Eye (tissue), 1 donor: ENCODE measurements at regions not wholly inside any gene's neighbourhood (a gene's known extent, or its start where the extent isn't known, plus 50 kb on each side); places are given as distances from the start of the nearest gene placed in this dataset.
A peak's percentile ranks its signal among the peaks of the same experiment; 100 is the strongest.
"Not testable (repeated sequence)": the region's sequence is repeated elsewhere in the genome, so short reads cannot be mapped to it uniquely, and the experiment has no call there.

Experiments
- DNase-seq: peaks from one replicate; pipeline ENCODE4 v3.0.0-alpha.2; 2015

DNA sequence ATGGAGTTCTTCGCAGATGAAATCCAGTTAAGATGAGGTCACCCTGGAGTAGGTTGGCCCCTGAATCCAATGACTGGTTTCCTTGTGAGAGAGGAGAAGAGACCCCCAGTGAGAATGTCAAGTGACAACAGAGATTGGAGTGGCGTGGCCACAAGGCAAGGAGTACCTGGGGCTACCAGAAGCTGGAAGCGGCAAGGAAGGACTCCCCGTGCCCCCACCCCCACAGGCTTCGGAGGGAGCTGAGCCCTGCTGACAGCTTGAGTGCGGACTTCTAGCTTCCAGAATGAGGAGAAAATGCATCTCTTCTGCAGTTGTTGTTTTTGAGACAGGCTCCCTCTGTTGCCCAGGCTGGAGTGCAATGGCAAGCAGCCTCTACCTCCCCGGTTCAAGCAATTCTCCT is 78.0 kb upstream of the HPCAL1 start:
- DNase-seq = no peak

DNA sequence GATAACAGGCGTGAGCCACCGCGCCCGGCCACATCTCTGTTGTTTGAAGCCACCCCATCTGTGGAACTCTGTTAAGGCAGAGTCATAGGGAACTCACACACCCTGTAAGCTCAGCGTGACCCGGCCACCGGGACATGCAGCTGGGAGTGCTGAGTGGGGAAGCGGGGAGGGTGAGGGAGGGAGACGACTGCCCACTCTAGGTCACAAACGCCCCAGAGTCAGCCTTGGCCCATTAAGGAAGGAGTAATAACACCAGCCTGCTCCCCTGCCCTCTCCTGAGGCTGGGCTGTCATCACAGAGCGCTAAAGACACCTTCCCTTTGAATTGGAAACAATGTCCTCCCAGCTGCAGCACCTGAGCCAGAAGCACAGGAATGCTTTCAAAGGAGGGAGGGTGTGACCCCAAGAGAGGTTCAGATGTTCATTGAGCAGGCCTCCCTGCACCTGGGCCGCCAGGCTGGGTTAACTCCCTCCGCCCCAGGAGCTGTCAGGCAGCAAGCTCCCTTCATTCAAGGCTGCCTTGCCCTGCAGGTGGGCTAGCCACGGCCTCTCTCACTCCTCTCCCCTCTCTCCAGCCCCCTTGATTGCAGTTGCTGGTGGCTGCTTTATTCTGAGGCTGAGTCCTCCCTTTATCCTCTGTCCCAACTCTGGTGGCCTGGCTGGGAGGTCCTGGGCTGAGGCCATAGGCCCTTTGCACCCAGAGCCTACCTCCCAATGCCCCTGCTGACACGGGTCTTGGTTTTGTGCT is 77.2 kb upstream of the HPCAL1 start:
- DNase-seq = peak; percentile 60

DNA sequence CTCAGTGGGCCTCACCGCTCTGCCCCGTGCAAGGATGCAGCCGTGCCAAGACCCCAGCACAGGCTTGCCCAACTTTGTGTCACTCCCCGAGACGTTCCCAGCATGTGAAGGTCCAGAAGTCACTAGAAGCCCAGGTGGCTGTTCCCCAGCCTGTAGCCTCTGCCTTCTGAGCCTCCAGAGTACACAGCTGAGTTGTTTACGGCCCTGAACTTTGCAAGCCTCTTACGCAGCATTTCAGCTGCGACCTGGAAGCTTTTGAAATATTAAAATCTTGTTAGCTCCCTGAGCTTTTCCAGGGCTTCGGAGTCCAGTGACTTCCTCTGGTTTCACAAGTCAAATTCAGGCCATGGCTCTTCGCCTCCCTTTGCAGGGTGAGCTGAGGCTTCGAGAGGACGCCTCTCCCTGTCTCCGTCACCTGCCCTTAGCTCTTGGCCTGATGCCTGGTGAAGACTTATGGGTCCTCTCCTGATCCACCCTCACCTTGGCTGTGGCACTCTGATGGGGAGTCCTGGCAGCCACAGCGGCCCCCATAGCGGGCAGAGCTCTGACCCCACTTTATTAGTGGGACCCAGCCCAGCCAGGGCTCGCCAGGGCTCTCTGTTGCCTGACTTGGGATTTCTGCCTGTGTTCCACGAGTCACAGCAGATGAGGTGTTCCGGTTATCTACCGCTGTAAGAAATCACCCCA is 76.5 kb upstream of the HPCAL1 start:
- DNase-seq = no peak

DNA sequence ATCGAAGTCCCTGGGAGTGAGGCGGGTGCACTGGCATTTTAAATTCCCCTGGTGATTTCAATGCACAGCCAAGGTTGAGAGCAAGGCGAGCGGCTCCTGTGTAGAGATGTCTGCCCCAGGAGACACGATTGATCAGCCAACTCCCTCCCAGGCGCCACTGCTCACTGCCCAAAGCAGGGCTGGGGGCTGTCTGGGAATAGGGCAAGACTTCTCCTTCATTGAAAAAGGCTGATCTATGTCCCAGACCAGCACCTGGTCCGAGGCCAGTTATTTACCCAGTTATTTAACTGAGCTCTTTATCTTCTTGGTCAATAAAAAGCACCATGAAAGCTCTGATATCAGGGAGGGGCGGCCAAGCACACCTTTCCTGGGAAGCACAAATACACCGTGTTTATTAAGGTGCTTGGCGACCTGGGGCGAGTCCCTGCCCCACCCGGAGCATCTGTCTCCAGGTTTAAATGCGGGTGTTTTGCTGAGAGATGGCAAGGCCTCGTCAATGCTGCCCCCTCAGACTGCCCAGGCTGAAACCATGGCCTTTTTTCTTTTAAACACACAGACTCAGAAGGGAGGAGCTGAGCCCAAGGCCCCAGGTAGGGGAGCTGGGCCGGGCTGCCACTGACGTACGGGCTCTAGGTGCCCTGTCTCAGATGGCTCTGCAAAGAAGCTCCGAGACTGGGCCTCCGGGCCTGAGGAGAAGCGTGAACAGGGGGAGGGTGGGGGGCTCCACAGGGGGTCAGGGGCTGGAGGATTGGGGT is 73.9 kb upstream of the HPCAL1 start:
- no peak for DNase-seq

DNA sequence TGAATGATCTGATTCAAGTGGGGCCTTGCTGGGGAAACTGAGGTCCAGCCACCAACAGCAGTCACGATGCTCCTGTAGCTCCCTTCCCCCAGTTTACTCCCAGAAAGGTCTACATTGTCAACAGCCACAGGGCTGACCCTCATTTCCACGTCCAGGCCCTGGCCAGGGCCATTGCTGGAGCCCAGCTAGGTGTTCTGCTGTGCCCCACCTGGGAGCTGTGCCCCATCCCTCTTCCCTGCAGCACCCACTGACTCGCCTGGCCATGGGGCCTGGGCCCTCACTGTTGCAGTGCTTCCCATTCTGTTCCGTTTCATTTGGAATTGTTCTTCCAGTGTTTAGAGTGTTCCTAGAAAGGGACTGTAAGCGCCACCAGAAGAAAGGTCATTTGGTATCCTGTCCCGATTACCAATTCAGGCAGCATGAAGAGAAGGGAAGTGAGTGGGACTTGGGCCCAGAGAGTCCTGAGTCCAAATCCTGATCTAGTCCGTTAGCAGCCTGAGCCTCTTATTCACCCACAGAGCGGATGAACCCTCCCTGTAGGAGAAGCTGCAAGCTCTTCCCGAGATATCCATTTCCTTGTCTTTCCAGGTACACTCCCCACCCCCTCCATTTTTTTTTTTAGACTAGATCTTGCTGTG is 73.1 kb upstream of the HPCAL1 start:
- DNase-seq = no peak

DNA sequence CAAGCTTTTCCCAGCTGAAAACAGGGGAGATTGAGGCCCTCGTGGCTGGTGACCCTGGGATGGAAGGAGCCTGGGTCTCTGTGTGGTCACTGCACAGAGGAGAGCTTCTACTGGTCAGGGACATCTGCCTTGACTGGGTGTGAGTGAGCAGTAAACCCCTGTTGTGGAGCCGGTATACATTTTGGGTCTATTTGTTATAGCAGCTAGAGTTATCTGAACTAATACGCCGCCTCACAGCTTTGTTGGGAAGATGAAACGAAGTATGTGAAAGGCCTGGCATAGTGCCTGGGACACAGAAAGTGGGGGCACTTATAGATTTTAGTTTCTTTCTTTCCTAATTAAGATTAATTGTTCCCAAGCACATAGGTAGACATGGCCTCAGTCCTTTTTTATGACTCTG is 72.2 kb upstream of the HPCAL1 start:
- no peak for DNase-seq

DNA sequence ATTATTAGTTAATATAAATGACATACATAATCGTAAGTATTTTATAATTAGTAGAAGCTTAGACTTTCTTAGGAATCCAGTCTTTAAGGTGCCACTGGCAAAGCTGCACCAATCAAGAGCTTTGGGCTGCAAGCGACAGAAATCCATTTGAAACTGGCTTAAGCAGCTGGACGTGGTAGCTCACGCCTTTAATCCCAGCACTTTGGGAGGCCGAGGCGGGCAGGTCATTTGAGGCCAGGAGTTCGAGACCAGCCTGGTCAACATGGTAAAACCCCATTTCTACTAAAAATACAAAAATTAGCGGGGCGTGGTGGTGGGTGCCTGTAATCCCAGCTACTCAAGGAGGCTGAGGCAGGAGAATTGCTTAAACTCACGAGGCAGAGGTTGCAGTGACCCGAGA is 71.8 kb upstream of the HPCAL1 start:
- DNase-seq = not testable (repeated sequence)

DNA sequence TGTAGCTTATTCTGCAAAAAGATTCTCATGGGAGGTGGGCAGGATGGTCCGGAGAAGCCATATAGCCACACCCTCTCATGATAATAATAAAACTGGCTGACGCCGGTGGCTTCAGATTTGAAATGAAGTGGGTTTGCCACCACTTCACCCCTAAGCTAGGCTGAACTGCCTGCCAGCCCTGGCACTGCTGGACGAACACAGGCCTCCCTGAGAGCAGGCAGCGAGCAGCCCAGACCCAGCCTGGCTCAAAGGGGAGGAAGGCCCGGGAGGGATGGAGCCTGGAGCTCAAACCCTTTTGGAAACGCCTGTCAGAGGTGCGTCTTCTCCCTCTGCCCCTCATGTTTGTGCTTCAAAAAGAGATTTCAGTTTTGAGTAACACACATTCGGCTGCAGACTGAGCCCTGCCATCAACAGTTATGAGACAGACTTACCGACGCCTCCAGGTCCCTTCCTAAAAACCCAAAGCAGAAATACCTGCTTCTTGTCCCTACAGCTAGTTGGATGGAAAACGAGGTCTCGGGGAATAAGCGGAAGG is 71.1 kb upstream of the HPCAL1 start:
- DNase-seq = no peak

DNA sequence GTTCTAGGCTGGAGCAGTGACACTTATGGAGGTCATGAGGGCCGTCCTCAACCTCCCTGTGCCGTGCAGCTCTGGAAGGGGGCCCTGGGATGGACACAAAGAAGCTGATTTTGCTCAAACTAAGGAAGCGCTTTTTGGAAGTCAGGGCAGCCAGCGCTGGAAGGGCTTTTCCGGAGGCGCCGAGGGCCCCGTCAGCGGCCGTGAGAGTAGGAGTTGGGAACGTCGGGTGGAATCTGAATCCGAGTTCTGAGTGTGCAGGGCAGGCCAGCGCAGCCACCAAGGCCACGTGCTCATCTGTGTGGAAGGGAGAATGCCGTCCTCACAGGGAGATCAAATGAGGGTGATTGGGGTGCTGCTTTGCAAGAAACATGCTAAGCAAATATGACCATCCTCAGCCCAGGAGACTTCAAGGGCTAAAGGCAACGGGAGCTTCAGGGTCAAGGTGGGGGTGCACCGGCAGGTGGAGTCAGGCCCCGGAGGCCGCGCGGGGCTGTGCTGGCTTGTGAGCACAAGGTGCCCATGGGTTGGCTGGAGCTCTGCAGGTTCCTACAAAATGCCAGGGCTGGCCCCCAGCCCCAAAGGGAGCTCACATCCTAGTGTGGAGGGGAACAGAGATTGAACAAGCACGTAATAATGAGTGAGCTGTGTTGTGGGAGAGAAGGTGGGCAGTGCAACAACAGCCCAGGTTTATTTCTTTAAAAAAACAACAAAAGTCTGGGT is 70.4 kb upstream of the HPCAL1 start:
- no peak for DNase-seq

DNA sequence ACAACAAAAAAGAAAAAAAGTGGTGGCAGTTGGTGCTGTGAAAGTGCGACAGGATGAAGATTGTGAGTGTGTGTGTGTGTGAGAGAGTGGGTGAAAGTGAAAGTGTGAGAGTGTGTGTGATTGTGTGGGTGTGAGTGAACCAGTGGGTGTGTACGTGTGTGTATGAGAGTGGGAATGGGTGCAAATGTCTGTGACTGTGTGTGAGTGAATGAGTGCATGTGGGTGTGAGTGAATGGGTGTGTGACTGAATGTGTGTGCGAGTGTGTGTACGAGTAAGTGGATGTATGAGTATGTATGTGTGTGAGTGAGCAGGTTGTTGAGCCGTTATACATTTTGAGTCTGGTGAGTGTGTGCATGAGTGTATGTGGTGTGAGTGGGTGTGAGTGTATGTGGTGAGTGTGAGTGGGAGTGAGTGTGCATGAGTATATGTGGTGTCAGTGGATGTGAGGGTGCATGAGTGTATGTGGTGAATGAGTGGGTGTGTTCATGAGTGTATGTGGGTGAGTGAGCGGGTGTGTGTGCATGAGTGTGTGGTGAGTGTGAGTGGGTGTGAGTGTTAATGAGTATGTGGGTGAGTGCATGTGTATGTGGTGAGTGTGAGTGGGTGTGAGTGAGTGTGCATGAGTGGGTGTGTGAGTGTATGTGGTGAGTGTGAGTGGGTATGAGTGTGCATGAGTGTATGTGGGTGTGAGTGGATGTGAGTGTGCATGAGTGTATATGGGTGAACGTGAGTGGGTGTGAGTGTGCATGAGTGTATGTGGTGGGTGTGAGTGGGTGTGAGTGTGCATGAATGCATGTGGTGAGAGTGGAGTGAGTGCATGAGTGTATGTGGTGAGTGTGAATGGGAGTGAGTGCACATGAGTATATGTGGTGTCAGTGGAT is 69.3 kb upstream of the HPCAL1 start:
- DNase-seq = no peak

DNA sequence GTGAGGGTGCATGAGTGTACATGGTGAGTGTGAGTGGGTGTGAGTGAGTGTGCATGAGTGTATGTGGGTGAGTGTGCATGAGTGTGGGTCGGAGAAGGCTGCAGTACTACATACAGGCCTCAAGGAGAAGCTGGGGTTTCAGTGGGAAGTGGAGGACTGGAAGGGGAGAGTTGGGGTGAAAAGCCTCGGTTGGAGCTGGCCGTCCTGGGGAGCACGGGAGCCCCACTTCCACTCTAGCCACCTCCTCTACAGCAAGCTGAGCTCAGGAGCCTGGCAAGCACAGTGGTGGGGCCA is 68.7 kb upstream of the HPCAL1 start:
- DNase-seq = no peak

DNA sequence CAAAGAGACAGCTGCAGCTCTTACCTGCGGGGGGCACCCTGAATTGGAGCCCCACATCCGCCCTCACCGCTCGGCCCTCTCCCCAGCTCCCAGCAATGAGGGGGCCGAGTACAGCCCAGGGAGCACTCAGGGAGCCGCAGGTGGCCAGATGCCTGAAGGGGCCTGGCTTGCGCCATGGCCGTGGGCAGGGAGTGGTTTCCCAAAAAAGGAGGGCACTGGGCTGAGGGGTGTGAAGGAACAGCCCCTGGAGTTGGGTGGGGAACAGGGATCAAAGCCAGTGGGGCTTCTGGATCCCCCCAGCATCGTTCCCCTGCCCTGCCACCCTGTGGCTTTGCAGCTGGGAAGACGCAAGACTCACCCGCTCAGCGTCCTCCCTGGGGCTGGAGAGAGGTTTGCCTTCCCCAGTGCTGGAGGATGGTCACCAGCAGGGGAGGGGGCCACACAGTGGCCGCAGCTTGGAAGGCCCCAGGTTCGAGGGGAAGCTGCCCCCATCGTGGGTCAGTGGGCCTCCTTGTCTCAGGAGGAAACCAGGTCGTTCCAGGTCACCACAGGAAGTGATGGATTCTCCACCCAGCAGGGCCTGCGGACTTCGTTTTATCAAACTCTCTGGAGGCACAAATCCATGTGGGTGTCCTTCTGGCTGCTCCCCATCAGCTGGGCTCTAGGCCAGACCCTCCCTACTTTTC is 68.2 kb upstream of the HPCAL1 start:
- DNase-seq = no peak

DNA sequence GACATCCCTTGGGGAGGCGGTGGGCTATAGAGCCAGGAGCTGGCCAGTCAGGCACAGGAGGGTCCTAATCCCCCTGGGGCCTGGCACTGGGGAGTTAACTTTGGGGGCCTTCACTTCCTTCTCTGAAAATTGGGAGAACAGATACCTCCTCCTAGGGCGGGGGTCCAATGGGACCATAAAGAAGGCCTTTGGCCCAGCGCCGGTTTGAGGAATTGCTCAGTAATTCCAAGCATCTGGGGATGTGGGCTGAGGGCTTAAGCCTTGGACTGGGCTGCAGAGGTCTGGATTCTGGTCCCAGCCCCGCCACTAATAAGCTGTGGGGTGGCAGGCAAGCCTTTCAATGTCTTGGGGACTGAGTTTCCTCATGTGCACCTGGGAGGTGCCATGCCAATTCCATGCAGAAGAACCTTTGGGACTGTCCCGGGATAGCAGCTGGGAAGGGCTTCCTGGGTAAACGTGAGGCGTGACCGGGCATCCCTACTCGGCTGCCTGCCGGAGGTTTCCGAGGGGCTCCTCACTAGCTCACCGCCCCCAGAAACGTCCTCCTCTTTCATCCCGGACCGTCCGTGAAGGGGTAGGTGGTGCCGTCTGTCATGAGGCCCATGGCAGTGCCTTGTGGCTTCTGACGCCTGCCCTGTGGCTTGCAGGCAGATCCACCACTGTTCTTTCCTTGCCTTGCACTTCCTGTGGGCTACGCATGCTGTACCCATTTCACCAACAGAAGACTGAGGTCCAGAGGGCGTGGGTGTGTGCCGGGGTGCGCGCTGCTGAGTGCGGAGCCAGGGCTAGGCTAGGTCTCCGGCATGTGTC is 67.4 kb upstream of the HPCAL1 start:
- no peak for DNase-seq

DNA sequence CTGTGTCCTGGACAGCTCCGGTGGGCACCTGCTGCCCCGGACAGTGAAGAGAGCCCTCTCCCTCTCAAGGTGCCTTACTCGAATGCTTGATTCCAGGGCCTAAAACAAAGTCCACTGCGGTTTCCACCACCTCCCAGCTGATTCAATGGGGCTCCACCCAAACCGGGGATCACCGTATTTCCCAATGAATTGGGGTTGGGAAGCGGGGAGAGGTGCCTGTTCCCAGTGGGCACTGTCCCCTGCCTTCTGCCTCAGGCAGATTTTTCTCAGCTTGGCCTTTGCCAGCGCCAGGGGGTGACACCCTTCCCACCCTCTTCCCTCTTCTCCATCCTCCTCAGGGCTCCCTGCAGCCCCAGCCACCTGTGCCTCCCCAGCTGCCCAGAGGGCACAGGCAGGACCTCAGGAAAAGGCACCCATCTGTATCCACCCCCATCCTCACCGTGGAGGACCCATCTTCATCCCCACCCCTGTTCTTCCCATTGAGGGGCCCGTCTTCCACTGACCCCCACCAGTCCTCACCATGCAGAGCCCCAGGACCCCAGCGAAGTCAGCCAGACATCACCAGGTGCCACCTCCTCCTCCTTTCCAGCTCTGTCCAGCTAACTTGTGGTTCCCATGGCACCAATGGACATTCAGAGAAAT is 66.7 kb upstream of the HPCAL1 start:
- no peak for DNase-seq

DNA sequence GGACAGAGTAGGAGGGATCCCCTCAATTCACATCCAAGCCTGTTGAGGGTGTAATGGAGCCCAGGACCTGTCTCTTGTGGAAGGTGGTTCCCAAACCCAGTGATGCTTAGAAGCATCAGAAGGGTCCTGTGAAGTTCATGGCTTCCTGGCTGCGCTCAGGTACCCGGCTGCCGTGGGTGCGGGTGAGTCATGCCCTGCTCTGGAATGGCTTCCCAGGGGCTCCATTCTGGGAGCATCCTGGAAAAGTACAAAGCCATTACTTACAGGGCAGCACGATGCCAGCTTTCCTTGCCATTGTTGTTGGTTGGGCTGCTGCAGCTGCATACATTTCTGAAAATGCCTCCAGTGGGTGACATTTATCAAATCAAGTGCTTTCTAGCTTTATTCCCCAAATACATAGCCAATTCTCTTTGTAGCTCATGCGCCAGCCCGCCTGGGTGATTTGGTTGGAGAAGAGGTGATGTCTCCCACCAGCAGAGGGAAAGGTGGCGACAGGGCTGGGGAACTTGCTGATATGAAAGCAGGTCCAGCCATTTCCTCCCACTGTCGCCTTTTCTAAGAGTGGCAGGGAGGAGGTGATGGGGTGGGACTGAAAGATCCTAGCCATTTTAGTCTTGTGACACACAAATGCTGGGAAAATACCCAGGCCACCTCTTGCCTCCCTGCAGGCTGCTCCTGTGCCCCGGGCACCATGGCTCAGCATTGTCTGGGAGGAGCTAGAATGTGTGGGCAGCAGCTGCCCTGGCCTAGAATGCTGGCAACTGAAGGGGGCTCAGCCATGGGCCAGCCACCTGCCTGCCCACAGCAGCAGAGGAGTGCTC is 65.9 kb upstream of the HPCAL1 start:
- no peak for DNase-seq

DNA sequence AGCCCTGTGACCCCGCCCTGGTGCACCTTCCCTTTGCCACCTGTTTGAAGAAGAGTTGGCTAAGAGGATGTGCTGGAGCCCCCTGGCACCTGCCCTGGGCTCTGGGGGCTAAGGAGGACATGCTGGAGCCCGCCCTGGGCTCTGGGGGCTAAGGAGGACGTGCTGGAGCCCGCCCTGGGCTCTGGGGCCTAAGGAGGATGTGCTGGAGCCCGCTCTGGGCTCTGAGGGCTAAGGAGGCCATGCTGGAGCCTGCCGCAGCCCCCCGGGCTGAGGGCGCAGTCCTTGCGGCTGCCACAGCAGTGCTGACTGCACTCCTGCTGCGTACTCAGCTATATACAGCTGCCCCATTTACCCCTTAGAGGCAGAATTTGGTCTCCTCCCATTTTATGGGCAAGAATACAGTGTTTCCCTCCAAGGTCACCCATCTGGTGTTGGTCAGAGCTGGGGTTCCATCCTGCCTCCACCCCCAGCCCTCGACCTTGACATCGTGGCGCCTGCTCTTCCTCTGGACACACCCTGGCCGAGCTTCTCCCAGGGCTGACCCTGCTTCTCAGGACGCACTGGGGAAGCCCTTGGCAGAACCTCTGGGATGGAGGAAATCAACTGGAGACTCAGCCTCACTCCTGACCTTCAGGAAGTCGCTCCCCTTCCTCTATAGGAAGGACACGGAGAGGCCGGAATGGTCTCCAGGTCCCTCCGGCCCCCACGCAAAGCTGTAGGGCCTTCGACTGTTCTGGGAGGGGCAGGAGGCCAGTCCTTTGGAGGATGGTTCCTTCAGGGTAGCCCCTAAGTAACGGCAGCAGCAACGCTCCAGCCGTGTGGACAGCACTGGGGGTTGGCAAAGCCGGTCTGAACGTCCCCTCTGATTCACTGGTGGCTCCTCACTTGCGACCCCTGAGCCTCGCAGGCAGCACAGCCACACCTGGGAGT is 65.0 kb upstream of the HPCAL1 start:
- DNase-seq = no peak

DNA sequence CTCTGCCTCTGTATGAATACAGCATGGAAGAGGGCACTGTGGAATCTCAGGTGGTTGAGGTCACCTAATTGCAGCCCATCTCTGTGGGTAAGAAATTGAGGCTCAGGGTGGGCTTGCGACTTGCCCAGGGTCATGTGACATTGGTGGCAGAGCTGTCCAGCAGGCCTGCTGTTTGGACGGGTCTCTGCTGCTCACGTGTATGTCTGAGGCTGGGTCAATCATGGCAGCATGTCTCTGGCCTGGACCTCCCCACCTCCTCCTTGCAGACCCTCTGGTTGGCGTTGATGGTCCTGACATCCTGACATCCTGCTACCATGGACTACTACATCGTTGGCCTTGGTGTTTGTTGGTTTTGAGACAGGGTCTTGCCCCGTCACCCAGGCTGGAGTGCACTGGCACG is 64.3 kb upstream of the HPCAL1 start:
- DNase-seq = no peak
